ENCODE measurements at regions not wholly inside any gene's neighbourhood (a gene's known extent, or its start where the extent isn't known, plus 50 kb on each side); places are given as distances from the start of the nearest gene placed in this dataset.
"Not testable (repeated sequence)": the region's sequence is repeated elsewhere in the genome, so short reads cannot be mapped to it uniquely, and the experiment has no call there.

GRCh38 chr21:14825514-14825974 is 239.3 kb downstream of the NRIP1 start:
- DNase-seq, result no peak

GRCh38 chr21:14824126-14824525 is 240.7 kb downstream of the NRIP1 start:
- no peak for DNase-seq

- no peak for DNase-seq
Observed at GRCh38 chr21:14817311-14817710, 247.5 kb downstream of the NRIP1 start.

GRCh38 chr21:14814991-14815390 is 249.8 kb downstream of the NRIP1 start:
- no peak for DNase-seq

GRCh38 chr21:14814282-14814681 is 250.5 kb downstream of the NRIP1 start:
- no peak for DNase-seq

GRCh38 chr21:14804170-14804569 is 258.1 kb upstream of the SAMSN1 start:
- not testable (repeated sequence) for DNase-seq

- no peak for DNase-seq
Observed at GRCh38 chr21:14797543-14797942, 251.4 kb upstream of the SAMSN1 start.

- DNase-seq, result no peak
Observed at GRCh38 chr21:14787312-14787711, 241.2 kb upstream of the SAMSN1 start.

GRCh38 chr21:14785679-14786078 is 239.6 kb upstream of the SAMSN1 start:
- no peak for DNase-seq

- peak; percentile 50 for DNase-seq
Observed at GRCh38 chr21:14773777-14774345, 227.7 kb upstream of the SAMSN1 start.

GRCh38 chr21:14771593-14771992 is 225.5 kb upstream of the SAMSN1 start:
- DNase-seq, result no peak

- no peak for DNase-seq
Observed at GRCh38 chr21:14768042-14768441, 221.9 kb upstream of the SAMSN1 start.

- no peak for DNase-seq
Observed at GRCh38 chr21:14767192-14767852, 221.2 kb upstream of the SAMSN1 start.

- no peak for DNase-seq
Observed at GRCh38 chr21:14766241-14766640, 220.1 kb upstream of the SAMSN1 start.

- DNase-seq, result no peak
Observed at GRCh38 chr21:14763695-14764064, 217.6 kb upstream of the SAMSN1 start.

GRCh38 chr21:14762734-14763694 is 216.9 kb upstream of the SAMSN1 start:
- no peak for DNase-seq

- DNase-seq, result no peak
Observed at GRCh38 chr21:14762327-14762726, 216.2 kb upstream of the SAMSN1 start.

GRCh38 chr21:14759285-14759684 is 213.2 kb upstream of the SAMSN1 start:
- DNase-seq, result no peak

GRCh38 chr21:14758849-14759248 is 212.7 kb upstream of the SAMSN1 start:
- DNase-seq, result no peak

- DNase-seq, result no peak
Observed at GRCh38 chr21:14757533-14758327, 211.6 kb upstream of the SAMSN1 start.

GRCh38 chr21:14755086-14755485 is 209.0 kb upstream of the SAMSN1 start:
- DNase-seq, result no peak

- DNase-seq, result no peak
Observed at GRCh38 chr21:14754682-14755081, 208.6 kb upstream of the SAMSN1 start.

GRCh38 chr21:14754259-14754604 is 208.1 kb upstream of the SAMSN1 start:
- no peak for DNase-seq
